ENCODE measurements at regions not wholly inside any gene's neighbourhood (a gene's known extent, or its start where the extent isn't known, plus 50 kb on each side); places are given as distances from the start of the nearest gene placed in this dataset.

DNA sequence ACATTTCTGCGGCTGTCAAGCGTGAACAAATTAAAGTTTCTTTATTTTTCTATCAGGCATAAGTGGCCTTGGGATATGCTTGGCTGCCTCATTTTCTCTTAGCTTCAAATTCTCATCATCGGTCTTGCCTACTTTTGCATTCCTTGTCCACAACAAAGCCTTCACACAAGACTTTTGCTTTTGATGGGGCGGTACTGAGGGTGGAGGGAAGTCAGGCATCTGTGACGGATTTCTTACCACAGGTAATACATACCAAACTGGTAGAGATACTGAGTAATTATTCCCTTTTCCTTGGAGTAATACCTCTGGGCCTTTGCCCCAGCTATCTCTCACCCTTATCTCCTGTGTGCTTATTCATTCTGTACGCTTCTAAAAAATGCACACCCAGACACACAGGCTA, 468.3 kb upstream of the RGPD4 start:
- Histone ChIP-seq H4K20me1 (ENCODE audit: insufficient read depth) (no peaks in the 10 kb centered on the region), H3K4me1 (ENCODE audit: low read depth, poor library complexity, severe bottlenecking) (no peaks in the 10 kb centered on the region), H3K27ac (no peak overlapping the region), H3K9ac (no peak overlapping the region), H3K79me2 (ENCODE audit: insufficient read depth, low read depth) (no peaks in the 10 kb centered on the region), H3K36me3 (ENCODE audit: insufficient read depth) (no peaks in the 10 kb centered on the region), H3K27me3 (ENCODE audit: insufficient read depth, low read depth) (no peaks in the 10 kb centered on the region), H3K4me3 (IDR thresholded peaks at IDR 0.05; ENCODE audit: insufficient read depth, low read depth, low read length) (no peak overlapping the region), H2AFZ (ENCODE audit: low read depth) (no peak overlapping the region), H3K4me2 (no peak overlapping the region)
- TF ChIP-seq, protein P1, sequence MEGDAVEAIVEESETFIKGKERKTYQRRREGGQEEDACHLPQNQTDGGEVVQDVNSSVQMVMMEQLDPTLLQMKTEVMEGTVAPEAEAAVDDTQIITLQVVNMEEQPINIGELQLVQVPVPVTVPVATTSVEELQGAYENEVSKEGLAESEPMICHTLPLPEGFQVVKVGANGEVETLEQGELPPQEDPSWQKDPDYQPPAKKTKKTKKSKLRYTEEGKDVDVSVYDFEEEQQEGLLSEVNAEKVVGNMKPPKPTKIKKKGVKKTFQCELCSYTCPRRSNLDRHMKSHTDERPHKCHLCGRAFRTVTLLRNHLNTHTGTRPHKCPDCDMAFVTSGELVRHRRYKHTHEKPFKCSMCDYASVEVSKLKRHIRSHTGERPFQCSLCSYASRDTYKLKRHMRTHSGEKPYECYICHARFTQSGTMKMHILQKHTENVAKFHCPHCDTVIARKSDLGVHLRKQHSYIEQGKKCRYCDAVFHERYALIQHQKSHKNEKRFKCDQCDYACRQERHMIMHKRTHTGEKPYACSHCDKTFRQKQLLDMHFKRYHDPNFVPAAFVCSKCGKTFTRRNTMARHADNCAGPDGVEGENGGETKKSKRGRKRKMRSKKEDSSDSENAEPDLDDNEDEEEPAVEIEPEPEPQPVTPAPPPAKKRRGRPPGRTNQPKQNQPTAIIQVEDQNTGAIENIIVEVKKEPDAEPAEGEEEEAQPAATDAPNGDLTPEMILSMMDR (conservative IDR thresholded peaks at IDR 0.05; ENCODE audit: low read depth, low read length): no peak

DNA sequence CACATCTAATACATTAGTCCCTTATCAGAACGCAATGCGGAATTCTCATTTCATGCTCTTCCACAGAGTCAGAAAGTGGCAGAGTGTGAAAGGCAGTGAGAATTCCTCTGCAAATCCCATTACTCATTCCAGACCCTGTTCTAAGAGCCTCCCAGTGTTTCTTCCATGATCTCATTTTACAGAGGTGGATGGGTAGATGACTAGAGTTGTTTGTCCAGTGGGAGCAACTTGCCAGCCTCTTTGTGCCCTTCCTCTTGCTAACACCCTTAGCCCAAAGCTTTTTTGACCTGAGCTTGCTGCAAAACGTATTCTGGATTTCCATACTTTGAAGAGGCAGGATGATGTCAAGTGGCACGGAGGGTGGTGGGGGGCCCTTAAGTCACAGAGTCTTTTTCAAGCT, 467.7 kb upstream of the RGPD4 start:
- TF ChIP-seq, protein P1 (conservative IDR thresholded peaks at IDR 0.05; ENCODE audit: low read depth, low read length): no peak
- no peaks in the 10 kb centered on the region for H3K36me3 ChIP-seq (ENCODE audit: insufficient read depth)

DNA sequence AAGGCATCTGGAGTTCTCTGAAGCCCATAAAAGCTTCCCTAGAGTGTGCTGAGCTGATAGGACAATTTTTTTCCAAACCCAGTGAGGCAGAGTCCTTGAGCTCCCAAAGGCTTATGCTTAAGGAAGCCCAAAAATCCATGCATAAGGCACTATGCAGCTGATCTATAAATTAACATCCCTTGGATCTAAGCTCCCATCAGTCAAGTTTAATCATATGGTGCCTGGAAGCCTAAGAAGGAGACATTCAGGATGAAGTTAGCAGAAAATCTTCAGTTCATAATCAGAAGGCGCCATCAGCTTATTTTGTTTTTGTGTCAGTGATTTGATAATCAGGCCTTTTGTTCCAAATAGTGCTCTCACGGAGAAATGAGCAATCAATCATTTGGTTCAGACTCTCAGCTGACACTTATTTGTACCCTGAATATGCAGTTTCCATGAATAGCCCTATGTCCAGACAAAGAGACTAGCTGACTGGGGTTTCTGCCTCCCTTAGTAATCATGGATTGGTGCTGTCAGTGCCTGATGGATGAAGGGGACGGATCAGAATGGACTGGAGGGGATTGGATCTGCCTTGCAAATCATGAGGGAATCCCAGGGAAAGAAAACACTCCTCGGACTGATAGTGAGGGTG, 464.8 kb upstream of the RGPD4 start:
- no peaks in the 10 kb centered on the region for H3K27me3 ChIP-seq (ENCODE audit: insufficient read depth, low read depth)
- H4K20me1 ChIP-seq (ENCODE audit: insufficient read depth): no peaks in the 10 kb centered on the region
- H3K4me1 ChIP-seq (ENCODE audit: low read depth, poor library complexity, severe bottlenecking): no peaks in the 10 kb centered on the region
- no peak overlapping the region for H3K4me3 ChIP-seq (IDR thresholded peaks at IDR 0.05; ENCODE audit: insufficient read depth, low read depth, low read length)
- TF ChIP-seq, protein P1 (conservative IDR thresholded peaks at IDR 0.05; ENCODE audit: low read depth, low read length): no peak
- no peak overlapping the region for H2AFZ ChIP-seq (ENCODE audit: low read depth)
- H3K4me2 ChIP-seq: no peak overlapping the region
- no peak overlapping the region for H3K9ac ChIP-seq
- H3K36me3 ChIP-seq (ENCODE audit: insufficient read depth): no peaks in the 10 kb centered on the region
- H3K79me2 ChIP-seq (ENCODE audit: insufficient read depth, low read depth): no peaks in the 10 kb centered on the region
- no peak overlapping the region for H3K27ac ChIP-seq

More for the DNA sequence above, 467.7 kb upstream of the RGPD4 start:
- Histone ChIP-seq H2AFZ (ENCODE audit: low read depth) (no peak overlapping the region), H3K4me3 (IDR thresholded peaks at IDR 0.05; ENCODE audit: insufficient read depth, low read depth, low read length) (no peak overlapping the region), H3K27me3 (ENCODE audit: insufficient read depth, low read depth) (no peaks in the 10 kb centered on the region), H4K20me1 (ENCODE audit: insufficient read depth) (no peaks in the 10 kb centered on the region), H3K4me2 (no peak overlapping the region), H3K79me2 (ENCODE audit: insufficient read depth, low read depth) (no peaks in the 10 kb centered on the region), H3K9ac (no peak overlapping the region), H3K4me1 (ENCODE audit: low read depth, poor library complexity, severe bottlenecking) (no peaks in the 10 kb centered on the region), H3K27ac (no peak overlapping the region)

DNA sequence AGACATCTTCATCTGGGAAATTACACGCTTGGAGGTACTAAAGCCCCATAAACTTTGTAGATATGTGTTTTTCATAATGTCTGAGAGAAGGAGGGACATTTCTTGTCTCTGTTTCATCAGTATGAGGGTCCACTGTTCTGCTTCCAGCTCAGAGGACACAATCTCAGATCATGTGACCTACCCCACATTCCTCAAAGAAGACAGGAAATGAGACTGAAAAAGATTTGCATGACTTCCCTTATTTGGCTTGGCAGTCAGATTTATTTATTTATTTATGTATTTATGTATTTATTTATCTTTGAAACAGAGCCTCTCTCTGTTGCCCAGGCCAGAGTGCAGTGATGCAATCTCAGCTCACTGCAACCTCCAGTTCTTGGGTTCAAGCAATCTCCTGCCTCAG, 463.7 kb upstream of the RGPD4 start:
- H3K27me3 ChIP-seq (ENCODE audit: insufficient read depth, low read depth): no peaks in the 10 kb centered on the region
- no peak overlapping the region for H3K4me2 ChIP-seq
- no peak overlapping the region for H3K4me3 ChIP-seq (IDR thresholded peaks at IDR 0.05; ENCODE audit: insufficient read depth, low read depth, low read length)
- no peaks in the 10 kb centered on the region for H4K20me1 ChIP-seq (ENCODE audit: insufficient read depth)
- no peak overlapping the region for H3K9ac ChIP-seq
- TF ChIP-seq, protein P1 (conservative IDR thresholded peaks at IDR 0.05; ENCODE audit: low read depth, low read length): no peak
- no peak overlapping the region for H2AFZ ChIP-seq (ENCODE audit: low read depth)
- no peak overlapping the region for H3K27ac ChIP-seq
- H3K4me1 ChIP-seq (ENCODE audit: low read depth, poor library complexity, severe bottlenecking): no peaks in the 10 kb centered on the region
- no peaks in the 10 kb centered on the region for H3K79me2 ChIP-seq (ENCODE audit: insufficient read depth, low read depth)
- H3K36me3 ChIP-seq (ENCODE audit: insufficient read depth): no peaks in the 10 kb centered on the region
